ENCODE measurements at regions not wholly inside any gene's neighbourhood (a gene's known extent, or its start where the extent isn't known, plus 50 kb on each side); places are given as distances from the start of the nearest gene placed in this dataset.

DNA sequence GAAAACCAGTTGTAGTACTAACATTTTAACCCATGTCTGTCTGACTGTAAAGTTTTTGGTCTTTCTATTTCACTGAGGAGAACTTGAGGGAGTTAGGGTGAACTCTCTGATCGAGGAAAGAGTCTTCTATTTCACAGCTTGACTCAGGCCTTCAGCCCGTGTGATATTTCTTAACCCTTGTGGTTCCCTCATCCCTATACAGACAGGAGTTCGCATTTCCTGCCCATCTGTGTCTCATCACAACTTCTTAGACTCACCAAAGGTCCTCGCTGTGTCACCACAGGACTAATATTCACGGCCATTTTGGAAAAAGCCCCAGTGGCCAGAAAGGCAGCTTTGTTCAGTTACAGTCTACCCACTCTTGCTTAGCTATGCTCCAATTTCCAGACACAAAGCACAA lies 172.8 kb downstream of the FAM181B start:
- TF ChIP-seq, protein P1, sequence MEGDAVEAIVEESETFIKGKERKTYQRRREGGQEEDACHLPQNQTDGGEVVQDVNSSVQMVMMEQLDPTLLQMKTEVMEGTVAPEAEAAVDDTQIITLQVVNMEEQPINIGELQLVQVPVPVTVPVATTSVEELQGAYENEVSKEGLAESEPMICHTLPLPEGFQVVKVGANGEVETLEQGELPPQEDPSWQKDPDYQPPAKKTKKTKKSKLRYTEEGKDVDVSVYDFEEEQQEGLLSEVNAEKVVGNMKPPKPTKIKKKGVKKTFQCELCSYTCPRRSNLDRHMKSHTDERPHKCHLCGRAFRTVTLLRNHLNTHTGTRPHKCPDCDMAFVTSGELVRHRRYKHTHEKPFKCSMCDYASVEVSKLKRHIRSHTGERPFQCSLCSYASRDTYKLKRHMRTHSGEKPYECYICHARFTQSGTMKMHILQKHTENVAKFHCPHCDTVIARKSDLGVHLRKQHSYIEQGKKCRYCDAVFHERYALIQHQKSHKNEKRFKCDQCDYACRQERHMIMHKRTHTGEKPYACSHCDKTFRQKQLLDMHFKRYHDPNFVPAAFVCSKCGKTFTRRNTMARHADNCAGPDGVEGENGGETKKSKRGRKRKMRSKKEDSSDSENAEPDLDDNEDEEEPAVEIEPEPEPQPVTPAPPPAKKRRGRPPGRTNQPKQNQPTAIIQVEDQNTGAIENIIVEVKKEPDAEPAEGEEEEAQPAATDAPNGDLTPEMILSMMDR (conservative IDR thresholded peaks at IDR 0.05; ENCODE audit: low read depth, low read length), result no peak
- TF ChIP-seq EZH2 (IDR thresholded peaks at IDR 0.05; ENCODE audit: low read length, unreplicated experiment), result no peak

All from PC-3 (cell line).